Lung microvascular endothelial cell (primary cell): ENCODE measurements at regions not wholly inside any gene's neighbourhood (a gene's known extent, or its start where the extent isn't known, plus 50 kb on each side); places are given as distances from the start of the nearest gene placed in this dataset.

Experiments used
- DNase-seq, 2 donors: peaks; one replicate each; pipeline versions ENCODE4 v3.0.0 to v3.0.0-alpha.2; 2010; ENCODE audit warnings: low read depth in 2 of 2

GRCh38 chr12:48286665-48287064 is 64.1 kb downstream of the ZNF641 start:
- DNase-seq, result peak in 1 of 2 donors; percentile 3

GRCh38 chr12:48285751-48286650 is 64.7 kb downstream of the ZNF641 start:
- no peak for DNase-seq

GRCh38 chr12:48281811-48282210 is 68.9 kb downstream of the ZNF641 start:
- no peak for DNase-seq

- no peak for DNase-seq
These were observed 70.1 kb downstream of the ZNF641 start for GRCh38 chr12:48280572-48280971.

GRCh38 chr12:48279601-48280000 is 71.1 kb downstream of the ZNF641 start:
- DNase-seq, result no peak

GRCh38 chr12:48279101-48279500 is 71.6 kb downstream of the ZNF641 start:
- no peak for DNase-seq

GRCh38 chr12:48276621-48277020 is 73.5 kb upstream of the OR10AD1 start:
- DNase-seq, result no peak

- DNase-seq, result no peak
These were observed 63.7 kb upstream of the OR10AD1 start for GRCh38 chr12:48266826-48267225.

GRCh38 chr12:48265777-48266176 is 62.7 kb upstream of the OR10AD1 start:
- no peak for DNase-seq

GRCh38 chr12:48263617-48264016 is 60.5 kb upstream of the OR10AD1 start:
- no peak for DNase-seq

- DNase-seq, result no peak
These were observed 58.7 kb upstream of the OR10AD1 start for GRCh38 chr12:48261773-48262172.
